Hepatocyte (in vitro differentiated cells): ENCODE measurements at regions not wholly inside any gene's neighbourhood (a gene's known extent, or its start where the extent isn't known, plus 50 kb on each side); places are given as distances from the start of the nearest gene placed in this dataset.

Experiments
- DNase-seq: peaks from one replicate; pipeline ENCODE4 v3.0.0-alpha.2; 2016; ENCODE audit warnings: low spot score
- H2AFZ ChIP-seq: fragments of 200-600 bp; sonication (generic); 2 replicates; pipeline ENCODE4 v1.6.0; 2016; ENCODE audit warnings: antibody characterized with exemption, mild to moderate bottlenecking
- H3K27ac ChIP-seq: fragments of 200-600 bp; sonication (generic); 2 replicates; pipeline ENCODE4 v1.5.1; 2016; ENCODE audit warnings: mild to moderate bottlenecking
- H3K27me3 ChIP-seq: fragments of 200-600 bp; sonication (generic); 2 replicates; pipeline ENCODE4 v1.6.1; 2016
- H3K36me3 ChIP-seq: fragments of 200-600 bp; sonication (generic); replicated peaks from 2 replicates; pipeline ENCODE4 v1.5.1; 2016; ENCODE audit warnings: low read depth; ENCODE audit not compliant: insufficient read depth
- H3K4me1 ChIP-seq: fragments of 200-600 bp; sonication (generic); 2 replicates; pipeline ENCODE4 v1.5.1; 2016; ENCODE audit warnings: mild to moderate bottlenecking, moderate library complexity; ENCODE audit not compliant: insufficient read depth
- H3K4me2 ChIP-seq: fragments of 200-600 bp; sonication (generic); 2 replicates; pipeline ENCODE4 v1.6.0; 2016
- H3K4me3 ChIP-seq: fragments of 200-600 bp; sonication (generic); 2 replicates; pipeline ENCODE4 v1.5.1; 2016; ENCODE audit warnings: mild to moderate bottlenecking
- H3K79me2 ChIP-seq: fragments of 200-600 bp; sonication (generic); 2 replicates; pipeline ENCODE4 v1.6.0; 2017; ENCODE audit warnings: mild to moderate bottlenecking
- H3K9me2 ChIP-seq: fragments of 200-600 bp; sonication (generic); replicated peaks from 2 replicates; pipeline ENCODE4 v1.6.0; 2017; ENCODE audit warnings: mild to moderate bottlenecking; ENCODE audit not compliant: insufficient read depth
- H3K9me3 ChIP-seq: fragments of 200-600 bp; sonication (generic); 2 replicates; pipeline ENCODE4 v1.5.1; 2016; ENCODE audit warnings: low read depth, mild to moderate bottlenecking
- H4K20me1 ChIP-seq: fragments of 200-600 bp; sonication (generic); 2 replicates; pipeline ENCODE4 v1.6.0; 2016; ENCODE audit warnings: mild to moderate bottlenecking; ENCODE audit not compliant: insufficient read depth, poor library complexity, severe bottlenecking
- CTCF ChIP-seq: fragments of 200-600 bp; sonication (generic); IDR thresholded peaks from 2 replicates; pipeline ENCODE4 v1.5.1; 2016; ENCODE audit warnings: antibody characterized with exemption, mild to moderate bottlenecking; ENCODE audit not compliant: poor library complexity
- EZH2 ChIP-seq: fragments of 200-600 bp; sonication (generic); IDR thresholded peaks from 2 replicates; pipeline ENCODE4 v1.6.1; 2016; ENCODE audit warnings: antibody characterized with exemption, mild to moderate bottlenecking, borderline replicate concordance
- EZH2phosphoT487 ChIP-seq: fragments of 200-600 bp; sonication (generic); IDR thresholded peaks from one replicate; pipeline ENCODE4 v1.6.1; 2018; ENCODE audit warnings: antibody characterized with exemption, mild to moderate bottlenecking, low read depth, moderate library complexity; ENCODE audit not compliant: unreplicated experiment, severe bottlenecking
- WGBS: methylation state at CpG from one replicate; pipeline ENCODE4 v1.1.6; 2016; ENCODE audit warnings: low lambda C conversion rate; ENCODE audit errors: missing lambda C conversion rate; 5-methylcytosine and 5-hydroxymethylcytosine counted together

GRCh38 chr7:82517050-82517449, 73.5 kb upstream of the CACNA2D1 start:
- Histone ChIP-seq H2AFZ (no peak overlapping the region), H3K27me3 (no peaks in the 10 kb centered on the region), H4K20me1 (no peaks in the 10 kb centered on the region), H3K79me2 (no peaks in the 10 kb centered on the region), H3K9me3 (no peaks in the 10 kb centered on the region), H3K36me3 (no peaks in the 10 kb centered on the region), H3K27ac (no peak overlapping the region), H3K4me2 (no peak overlapping the region), H3K4me1 (no peaks in the 10 kb centered on the region), H3K9me2 (no peaks in the 10 kb centered on the region), H3K4me3 (no peak overlapping the region)
- DNase-seq: no peak
- TF ChIP-seq EZH2 (no peak), EZH2phosphoT487 (no peak), CTCF (no peak)
- 95% methylated on average over 2 of the region's 2 CpGs for WGBS

- Histone ChIP-seq H3K4me1 (no peaks in the 10 kb centered on the region), H3K9me3 (no peaks in the 10 kb centered on the region), H3K79me2 (no peaks in the 10 kb centered on the region), H3K27me3 (no peaks in the 10 kb centered on the region), H4K20me1 (no peaks in the 10 kb centered on the region), H3K4me2 (no peak overlapping the region), H2AFZ (no peak overlapping the region), H3K9me2 (no peaks in the 10 kb centered on the region), H3K27ac (no peak overlapping the region), H3K36me3 (no peaks in the 10 kb centered on the region), H3K4me3 (no peak overlapping the region)
- no peak for DNase-seq
- no peak for TF ChIP-seq EZH2phosphoT487
- TF ChIP-seq CTCF: no peak
- no peak for TF ChIP-seq EZH2
These were observed 68.0 kb upstream of the CACNA2D1 start for GRCh38 chr7:82511542-82511941.

GRCh38 chr7:82507976-82508677, 64.5 kb upstream of the CACNA2D1 start:
- Histone ChIP-seq H3K36me3 (no peaks in the 10 kb centered on the region), H3K27me3 (no peaks in the 10 kb centered on the region), H3K4me3 (no peak overlapping the region), H4K20me1 (no peaks in the 10 kb centered on the region), H3K4me1 (no peaks in the 10 kb centered on the region), H3K9me3 (no peaks in the 10 kb centered on the region), H3K79me2 (no peaks in the 10 kb centered on the region), H2AFZ (no peak overlapping the region), H3K4me2 (no peak overlapping the region), H3K27ac (no peak overlapping the region), H3K9me2 (no peaks in the 10 kb centered on the region)
- TF ChIP-seq EZH2 (no peak), EZH2phosphoT487 (no peak), CTCF (no peak)
- peak; percentile 5 for DNase-seq
- 94% methylated on average over 25 of the region's 25 CpGs for WGBS
